DMS 273 treated with DMSO at 0.1 percent for 48 hours (cell line): ENCODE measurements at regions not wholly inside any gene's neighbourhood (a gene's known extent, or its start where the extent isn't known, plus 50 kb on each side); places are given as distances from the start of the nearest gene placed in this dataset.
A peak's percentile ranks its signal among the peaks of the same experiment; 100 is the strongest.

Experiments used
- DNase-seq: peaks from one replicate; lab custom pipeline; 2025; lab: John Stamatoyannopoulos, UW

- no peak for DNase-seq
Observed at GRCh38 chr14:61625165-61625564, 70.1 kb upstream of the HIF1A start.

GRCh38 chr14:61627612-61628011 is 67.7 kb upstream of the HIF1A start:
- no peak for DNase-seq

GRCh38 chr14:61628016-61628725 is 67.1 kb upstream of the HIF1A start:
- DNase-seq = no peak

- no peak for DNase-seq
Observed at GRCh38 chr14:61630399-61631044, 64.8 kb upstream of the HIF1A start.

GRCh38 chr14:61631045-61631687 is 64.1 kb upstream of the HIF1A start:
- DNase-seq = no peak

GRCh38 chr14:61632401-61632800 is 62.9 kb upstream of the HIF1A start:
- peak; percentile 34 for DNase-seq

- no peak for DNase-seq
Observed at GRCh38 chr14:61632807-61633206, 62.5 kb upstream of the HIF1A start.

- no peak for DNase-seq
Observed at GRCh38 chr14:61636291-61636690, 59.0 kb upstream of the HIF1A start.

- no peak for DNase-seq
Observed at GRCh38 chr14:61636779-61637178, 58.5 kb upstream of the HIF1A start.

- DNase-seq = no peak
Observed at GRCh38 chr14:61638595-61639387, 56.5 kb upstream of the HIF1A start.

GRCh38 chr14:61640158-61641136 is 54.9 kb upstream of the HIF1A start:
- no peak for DNase-seq

- no peak for DNase-seq
Observed at GRCh38 chr14:61641914-61642613, 53.2 kb upstream of the HIF1A start.

GRCh38 chr14:61642614-61642982 is 52.7 kb upstream of the HIF1A start:
- DNase-seq = no peak

GRCh38 chr14:61643555-61643954 is 51.8 kb upstream of the HIF1A start:
- no peak for DNase-seq

- no peak for DNase-seq
Observed at GRCh38 chr14:61644175-61644574, 51.1 kb upstream of the HIF1A start.

- peak; percentile 64 for DNase-seq
Observed at GRCh38 chr14:61644834-61645233, 50.5 kb upstream of the HIF1A start.

GRCh38 chr14:61645247-61645646 is 50.1 kb upstream of the HIF1A start:
- no peak for DNase-seq
